K562 (cell line): ENCODE measurements at regions not wholly inside any gene's neighbourhood (a gene's known extent, or its start where the extent isn't known, plus 50 kb on each side); places are given as distances from the start of the nearest gene placed in this dataset.

Experiments used
- ESRRA ChIP-seq: fragments of 450-650 bp; IDR thresholded peaks from 2 replicates; pipeline ENCODE4 v1.6.1; 2014; ENCODE audit warnings: low read depth, mild to moderate bottlenecking, moderate library complexity, borderline replicate concordance
- FOXA3 ChIP-seq, 2 experiments: fragments of 450-650 bp in 1 of 2; sonication (generic) in 1 of 2; formaldehyde crosslinking; IDR thresholded peaks in 1 of 2; conservative IDR thresholded peaks in 1 of 2; 2 replicates each; pipeline versions ENCODE4 v1.4.0 to v1.8.0; 2020 to 2022; ENCODE audit warnings: mild to moderate bottlenecking in 2 of 2, missing genetic modification reagents in 1 of 2
- FOXM1 ChIP-seq, 2 experiments: fragments of 450-650 bp in 1 of 2; sonication (generic) in 1 of 2; formaldehyde crosslinking in 1 of 2; IDR thresholded peaks; 2 replicates each; pipeline versions ENCODE4 v1.6.1 to v1.9.0; 2017 to 2022; ENCODE audit warnings: low read depth in 2 of 2, mild to moderate bottlenecking in 2 of 2, missing genetic modification reagents in 1 of 2, moderate library complexity in 1 of 2
- HCFC1 ChIP-seq: IDR thresholded peaks from 2 replicates; pipeline ENCODE4 v1.6.1; 2012; ENCODE audit warnings: low read depth, low read length, improper control_type of control experiment
- PRDM10 ChIP-seq: fragments of 450-650 bp; IDR thresholded peaks from 2 replicates; pipeline ENCODE4 v1.6.1; 2018; ENCODE audit not compliant: partially characterized antibody
- RFX5 ChIP-seq: IDR thresholded peaks from 2 replicates; pipeline ENCODE4 v1.6.1; 2011; ENCODE audit warnings: low read depth, mild to moderate bottlenecking, improper control_type of control experiment, low read length
- SIN3A ChIP-seq, 2 experiments: fragments of 150-350 bp in 1 of 2; IDR thresholded peaks; 2 replicates each; pipeline ENCODE4 v1.6.1; 2011 to 2016; ENCODE audit warnings: borderline replicate concordance in 2 of 2, low read depth in 2 of 2, low read length in 2 of 2, mild to moderate bottlenecking in 2 of 2, moderate library complexity in 2 of 2; ENCODE audit not compliant: control insufficient read depth in 1 of 2
- SREBF2 ChIP-seq: sonication (generic); formaldehyde crosslinking; IDR thresholded peaks from 2 replicates; pipeline ENCODE4 v1.4.0; 2020; ENCODE audit warnings: mild to moderate bottlenecking, missing genetic modification reagents
- SRSF9 ChIP-seq: fragments of 200-400 bp; formaldehyde crosslinking; IDR thresholded peaks from 2 replicates; pipeline ENCODE4 v1.6.1; 2017; ENCODE audit warnings: low read depth, low read length, borderline replicate concordance
- XRCC3 ChIP-seq: fragments of 450-650 bp; IDR thresholded peaks from 2 replicates; pipeline ENCODE4 v1.6.1; 2017; ENCODE audit warnings: mild to moderate bottlenecking, moderate library complexity
- ZZZ3 ChIP-seq: fragments of 450-650 bp; IDR thresholded peaks from 2 replicates; pipeline ENCODE4 v1.6.1; 2016; ENCODE audit warnings: antibody characterized with exemption, mild to moderate bottlenecking, moderate library complexity
- TF ChIP-seq, protein P1 (sequence below): sonication (generic); formaldehyde crosslinking; IDR thresholded peaks from 2 replicates; pipeline ENCODE4 v1.8.1; 2022; ENCODE audit warnings: missing genetic modification reagents

- TF ChIP-seq FOXM1 (IDR thresholded peaks at IDR 0.05; ENCODE audit: low read depth) (no peak), FOXM1 (CRISPR knock-in tag; IDR thresholded peaks at IDR 0.05; ENCODE audit: low read depth) (no peak), XRCC3 (no peak), HCFC1 (no peak), RFX5 (no peak), ESRRA (no peak), PRDM10 (no peak), SRSF9 (no peak), SIN3A (IDR thresholded peaks at IDR 0.05; ENCODE audit: borderline replicate concordance in 2 of 2, control insufficient read depth in 1 of 2, low read depth in 2 of 2, low read length in 2 of 2) (no peak), SREBF2 (no peak), ZZZ3 (no peak), FOXA3 (CRISPR knock-in tag; conservative IDR thresholded peaks at IDR 0.05 in 1 of 2, IDR thresholded peaks at IDR 0.05 in 1 of 2) (no peak)
- TF ChIP-seq, protein P1, sequence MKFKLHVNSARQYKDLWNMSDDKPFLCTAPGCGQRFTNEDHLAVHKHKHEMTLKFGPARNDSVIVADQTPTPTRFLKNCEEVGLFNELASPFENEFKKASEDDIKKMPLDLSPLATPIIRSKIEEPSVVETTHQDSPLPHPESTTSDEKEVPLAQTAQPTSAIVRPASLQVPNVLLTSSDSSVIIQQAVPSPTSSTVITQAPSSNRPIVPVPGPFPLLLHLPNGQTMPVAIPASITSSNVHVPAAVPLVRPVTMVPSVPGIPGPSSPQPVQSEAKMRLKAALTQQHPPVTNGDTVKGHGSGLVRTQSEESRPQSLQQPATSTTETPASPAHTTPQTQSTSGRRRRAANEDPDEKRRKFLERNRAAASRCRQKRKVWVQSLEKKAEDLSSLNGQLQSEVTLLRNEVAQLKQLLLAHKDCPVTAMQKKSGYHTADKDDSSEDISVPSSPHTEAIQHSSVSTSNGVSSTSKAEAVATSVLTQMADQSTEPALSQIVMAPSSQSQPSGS (CRISPR knock-in tag): no peak
Measured at GRCh38 chr5:8634219-8634618, 765.3 kb downstream of the MTRR start.
